NCI-H345 (cell line): ENCODE measurements at regions not wholly inside any gene's neighbourhood (a gene's known extent, or its start where the extent isn't known, plus 50 kb on each side); places are given as distances from the start of the nearest gene placed in this dataset.

ENCODE experiments used
- DNase-seq: peaks from one replicate; lab custom pipeline; 2025; lab: John Stamatoyannopoulos, UW

- no peak for DNase-seq
Measured at GRCh38 chr17:68812876-68813584, 142.2 kb downstream of the ABCA8 start.

GRCh38 chr17:68809148-68809547 lies 146.0 kb downstream of the ABCA8 start:
- no peak for DNase-seq

GRCh38 chr17:68807998-68808772 lies 147.0 kb downstream of the ABCA8 start:
- no peak for DNase-seq

- no peak for DNase-seq
Measured at GRCh38 chr17:68805609-68806008, 149.6 kb downstream of the ABCA8 start.

- DNase-seq = no peak
Measured at GRCh38 chr17:68804777-68805520, 150.2 kb downstream of the ABCA8 start.

GRCh38 chr17:68803164-68803929 lies 151.8 kb downstream of the ABCA8 start:
- no peak for DNase-seq

DNA sequence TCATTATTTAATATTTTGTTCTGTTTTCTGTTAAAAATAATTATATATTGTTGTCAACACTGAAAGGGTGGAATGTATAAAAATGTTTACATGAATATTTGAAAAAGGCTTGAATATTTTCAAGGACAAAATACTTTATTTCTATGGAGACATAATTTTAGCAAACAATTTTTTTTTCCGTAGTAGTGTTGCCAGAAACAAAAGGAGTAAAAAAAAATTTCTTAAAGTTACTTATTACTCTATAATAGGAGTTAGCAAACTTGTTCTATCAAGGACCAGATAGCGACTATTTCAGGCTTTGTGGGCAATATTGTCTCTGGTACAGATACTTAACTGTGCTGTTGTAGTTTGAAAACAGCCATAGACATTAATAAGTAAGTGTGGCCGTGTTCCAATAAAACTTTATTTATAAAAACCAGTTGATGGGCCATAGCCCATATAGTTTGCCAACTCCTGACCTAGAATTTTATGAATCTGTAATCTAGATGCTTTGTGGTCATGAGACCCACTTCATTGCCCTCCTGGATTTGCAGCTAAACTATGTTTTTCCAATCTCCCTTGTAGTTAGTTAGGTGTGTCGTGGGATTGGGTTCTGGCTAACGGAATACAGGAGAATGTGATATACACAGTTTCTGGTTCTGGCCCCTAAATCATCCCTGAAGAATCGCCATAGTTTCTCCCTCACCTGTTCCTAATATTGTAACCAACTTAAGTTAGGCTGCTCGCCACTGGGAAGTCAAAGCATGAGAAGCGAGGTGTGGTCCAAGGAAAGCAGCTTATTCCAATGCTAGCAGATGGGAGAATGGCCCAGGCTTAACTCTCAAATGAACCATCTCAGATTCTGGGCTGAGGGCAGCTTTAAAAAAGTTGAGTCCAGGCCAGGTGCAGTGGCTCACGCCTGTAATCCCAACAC lies 153.6 kb downstream of the ABCA8 start:
- DNase-seq = no peak

- DNase-seq = no peak
Measured at GRCh38 chr17:68800751-68801150, 154.4 kb downstream of the ABCA8 start.

DNA sequence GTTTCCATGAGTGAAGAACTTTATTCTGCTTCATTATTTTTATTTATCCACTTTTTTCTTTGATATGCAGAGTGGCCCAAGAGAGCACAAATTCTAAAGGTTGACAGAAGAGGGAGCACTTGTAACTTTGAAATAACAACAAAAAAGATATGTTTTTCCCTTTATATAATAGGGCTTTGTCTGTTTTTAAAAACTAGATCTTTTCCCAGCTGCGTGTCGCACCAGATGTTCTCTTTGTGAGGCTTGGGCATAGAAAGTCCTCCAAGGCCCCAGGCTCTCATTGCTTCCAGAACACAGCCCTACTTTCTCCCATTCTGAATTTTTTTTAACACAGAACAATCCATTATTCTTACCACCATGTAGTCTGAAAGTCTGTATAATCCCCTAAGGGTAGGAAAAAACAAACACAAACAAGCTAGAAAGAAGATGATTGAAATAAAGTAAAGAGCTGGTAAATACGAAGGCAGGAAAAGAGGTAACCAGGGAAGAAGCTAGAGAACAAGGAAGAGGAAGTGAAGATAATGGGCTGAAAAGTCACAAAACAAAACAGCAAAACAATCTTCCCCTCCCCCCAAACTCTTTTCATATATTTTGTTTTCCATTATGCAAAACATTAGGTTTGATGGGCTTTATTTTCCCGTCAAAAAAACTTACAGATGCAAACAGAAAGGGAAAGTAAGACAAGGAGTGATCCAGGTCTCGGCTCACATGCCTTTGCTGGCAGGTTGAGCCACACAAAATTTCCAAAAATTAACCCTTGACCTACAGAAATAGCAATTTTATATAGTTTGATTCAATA lies 160.4 kb downstream of the ABCA8 start:
- DNase-seq = no peak

GRCh38 chr17:68792873-68793272 lies 162.3 kb downstream of the ABCA8 start:
- DNase-seq = no peak

GRCh38 chr17:68792042-68792685 lies 163.0 kb downstream of the ABCA8 start:
- no peak for DNase-seq

DNA sequence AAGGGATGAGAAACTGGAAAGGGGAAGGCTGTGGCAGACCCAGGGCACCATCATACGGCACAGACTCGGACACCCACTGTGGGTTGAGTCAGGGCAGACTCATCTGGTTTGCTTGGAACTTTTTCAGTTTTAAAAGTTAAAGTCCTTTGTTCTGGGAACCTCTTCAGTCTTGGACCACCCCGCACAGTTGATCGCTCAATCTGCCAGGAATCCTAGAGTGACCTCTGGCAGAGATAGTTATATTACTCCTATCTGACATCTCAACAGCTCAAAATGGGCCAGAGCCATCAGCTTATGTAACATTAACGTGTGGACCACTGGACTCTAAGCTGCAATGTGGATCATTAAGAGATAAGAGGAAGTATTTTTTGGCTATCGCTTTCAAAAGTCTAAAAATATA lies 164.3 kb downstream of the ABCA8 start:
- no peak for DNase-seq

GRCh38 chr17:68790492-68790891 lies 164.7 kb downstream of the ABCA8 start:
- DNase-seq = no peak

DNA sequence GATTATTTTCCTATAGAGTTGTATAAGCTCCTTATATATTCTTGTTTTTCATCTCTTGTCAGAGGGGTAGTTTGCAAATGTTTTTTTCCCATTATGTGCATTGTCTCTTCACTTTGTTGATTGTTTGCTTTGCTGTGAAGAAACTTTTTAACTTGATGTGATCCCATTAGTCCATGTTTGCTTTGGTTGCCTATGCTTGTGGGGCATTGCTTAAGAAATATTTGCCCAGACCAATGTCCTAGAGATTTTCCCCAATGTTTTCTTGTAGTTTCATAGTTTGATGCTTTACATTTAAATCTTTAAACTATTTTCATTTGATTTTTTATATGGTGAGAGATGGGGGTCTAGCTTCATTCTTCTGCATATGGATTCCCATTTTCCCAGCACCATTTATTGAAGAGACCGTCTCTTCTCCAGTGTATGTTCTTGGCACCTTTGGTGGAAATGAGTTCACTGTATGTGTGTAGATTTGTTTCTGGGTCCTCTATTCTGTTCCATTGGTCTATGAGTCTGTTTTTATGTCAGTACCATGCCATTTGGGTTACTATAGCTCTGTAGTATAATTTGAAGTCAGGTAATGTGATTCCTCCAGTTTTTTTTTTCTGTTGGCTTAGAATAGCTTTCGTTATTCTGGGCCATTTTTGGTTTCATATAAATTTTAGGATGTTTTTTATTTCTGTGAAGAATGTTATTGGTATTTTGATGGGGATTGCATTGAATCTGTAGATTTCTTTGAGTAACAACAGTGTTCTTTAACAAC lies 165.8 kb downstream of the ABCA8 start:
- DNase-seq = no peak

DNA sequence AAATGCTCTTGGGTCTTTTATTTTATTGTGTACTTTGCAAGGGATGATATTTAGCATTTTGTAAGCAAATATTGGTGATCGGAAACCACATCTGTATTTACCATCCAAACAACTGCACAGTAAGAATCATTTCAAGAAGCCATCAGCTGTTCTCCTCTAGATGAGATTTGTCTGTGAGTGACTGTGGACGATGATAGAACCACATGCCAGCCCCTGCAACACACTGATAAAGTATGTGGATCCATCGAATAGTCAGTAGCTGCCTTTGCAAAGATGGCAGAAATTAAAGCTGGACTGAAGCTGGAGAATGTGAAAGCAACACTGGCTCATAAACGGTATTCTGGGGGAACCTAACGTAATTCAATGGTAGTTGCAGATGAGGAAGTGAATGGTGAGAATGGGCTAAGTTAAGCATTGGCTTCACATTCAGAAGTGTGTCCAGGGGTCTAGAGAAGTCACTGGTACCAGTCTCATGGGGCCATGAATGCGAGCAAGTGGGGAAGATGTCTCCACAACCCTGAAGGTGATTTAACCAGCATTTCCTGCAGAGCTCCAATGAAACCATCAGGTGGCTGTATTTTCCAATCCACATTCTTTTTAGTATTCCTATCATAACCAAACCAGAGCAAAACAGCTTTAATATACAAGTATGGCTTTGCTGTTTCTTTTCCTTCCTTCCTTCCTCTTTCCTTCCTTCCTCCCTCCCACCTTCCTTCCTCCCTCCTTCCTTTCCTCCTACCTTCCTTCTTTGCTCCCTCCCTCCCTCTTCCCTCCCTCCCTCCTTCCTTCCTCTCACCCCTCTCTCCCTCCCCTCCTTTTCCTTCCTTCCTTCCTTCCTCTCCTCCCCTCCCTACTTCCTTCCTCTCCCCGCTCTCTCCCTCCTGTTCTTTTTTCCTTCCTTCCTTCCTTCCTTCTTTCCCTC lies 169.4 kb downstream of the ABCA8 start:
- DNase-seq = no peak

DNA sequence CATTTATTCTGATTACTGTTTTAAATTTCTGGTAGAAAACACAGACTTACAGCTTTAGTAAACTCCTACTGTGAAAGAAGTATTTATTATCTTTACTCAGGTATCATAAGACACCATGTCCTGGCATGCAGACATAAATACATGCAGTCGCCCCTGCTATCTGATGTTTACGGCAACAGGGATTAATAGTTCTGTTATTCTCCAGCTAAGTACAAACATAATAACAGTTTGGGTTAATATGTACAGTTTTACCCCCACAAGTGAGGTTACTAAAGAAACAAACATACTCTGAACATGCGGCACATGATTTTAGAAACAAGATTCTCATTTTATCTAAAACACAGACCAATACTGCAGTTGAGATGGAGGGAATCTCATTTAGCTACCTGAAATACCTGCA lies 170.8 kb downstream of the ABCA8 start:
- DNase-seq = no peak

DNA sequence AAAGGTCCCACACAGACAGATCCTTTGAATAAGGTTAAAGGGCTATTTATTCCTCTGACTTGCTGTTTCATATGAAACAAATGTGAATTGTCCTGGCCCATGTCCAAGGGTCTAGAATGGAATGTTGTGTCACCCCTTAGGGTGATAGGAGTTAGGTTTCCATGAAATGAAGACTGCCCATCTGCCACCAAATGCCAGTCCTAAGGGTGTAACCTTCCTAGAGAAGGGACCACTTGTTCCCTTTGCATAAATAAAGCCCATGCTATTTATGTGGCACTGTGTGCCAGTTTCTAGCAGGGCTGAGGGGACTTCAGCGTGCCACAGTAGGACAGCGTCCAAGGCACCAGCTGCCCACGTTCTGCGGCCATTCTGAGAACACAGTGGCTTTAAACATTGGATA lies 171.3 kb downstream of the ABCA8 start:
- DNase-seq = no peak

DNA sequence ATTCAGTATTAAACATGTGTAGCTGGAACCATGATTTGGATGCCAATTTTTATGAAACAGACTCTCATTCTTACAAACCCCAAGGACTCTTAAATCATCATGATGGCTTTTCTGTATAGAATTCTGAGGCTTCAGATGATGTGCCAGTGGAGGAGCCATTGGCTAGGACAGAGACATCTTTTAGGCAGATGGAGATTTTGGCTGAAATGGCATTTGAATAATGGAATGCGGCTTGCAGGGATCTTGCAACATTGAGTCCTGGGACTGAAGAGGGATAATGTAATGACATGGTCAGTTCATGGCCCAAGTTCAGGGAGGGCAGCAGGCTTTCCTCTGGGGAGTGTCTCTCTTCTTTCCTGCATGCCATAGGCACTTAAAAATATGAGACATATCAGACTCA lies 172.4 kb downstream of the ABCA8 start:
- no peak for DNase-seq
